Prostate gland (tissue), 2 donors: ENCODE measurements at regions not wholly inside any gene's neighbourhood (a gene's known extent, or its start where the extent isn't known, plus 50 kb on each side); places are given as distances from the start of the nearest gene placed in this dataset.

ENCODE experiments used
- CTCF ChIP-seq, 4 experiments: fragments of 200-600 bp in 2 of 4; fragments of 450-650 bp in 2 of 4; sonication (generic) in 2 of 4; IDR thresholded peaks; 1 replicate in 3 of 4; 2 replicates in 1 of 4; pipeline ENCODE4 v1.5.1; 2016 to 2019; ENCODE audit warnings: antibody characterized with exemption in 4 of 4, mild to moderate bottlenecking in 2 of 4, moderate library complexity in 2 of 4
- POLR2A ChIP-seq: fragments of 450-650 bp; IDR thresholded peaks from one replicate; pipeline ENCODE4 v1.6.1; 2016; ENCODE audit warnings: antibody characterized with exemption, mild to moderate bottlenecking
- POLR2AphosphoS5 ChIP-seq: sonication (generic); formaldehyde crosslinking; IDR thresholded peaks from one replicate; pipeline ENCODE4 v1.6.1; 2017; ENCODE audit warnings: antibody characterized with exemption

GRCh38 chr11:92458486-92458885 is 233.9 kb downstream of the FAT3 start:
- TF ChIP-seq CTCF (IDR thresholded peaks at IDR 0.05) (no peak), POLR2AphosphoS5 (no peak), POLR2A (no peak)
